Nucleus accumbens (tissue), 56 donors: ENCODE measurements at regions not wholly inside any gene's neighbourhood (a gene's known extent, or its start where the extent isn't known, plus 50 kb on each side); places are given as distances from the start of the nearest gene placed in this dataset.
"Not testable (repeated sequence)": the region's sequence is repeated elsewhere in the genome, so short reads cannot be mapped to it uniquely, and the experiment has no call there.

Source experiments
- DNase-seq, 56 donors: peaks; one replicate each; lab custom pipeline; 2025; lab: John Stamatoyannopoulos, UW

- DNase-seq = no peak
These were observed 118.7 kb downstream of the ZNF365 start for GRCh38 chr10:62492870-62493180.

- DNase-seq = no peak
These were observed 122.8 kb downstream of the ZNF365 start for GRCh38 chr10:62496925-62497324.

- DNase-seq = no peak
These were observed 124.1 kb downstream of the ZNF365 start for GRCh38 chr10:62498271-62498670.

- not testable (repeated sequence) for DNase-seq
These were observed 125.9 kb downstream of the ZNF365 start for GRCh38 chr10:62500116-62500515.

GRCh38 chr10:62501547-62501946, 127.4 kb downstream of the ZNF365 start:
- DNase-seq = no peak

- DNase-seq = no peak
These were observed 128.9 kb downstream of the ZNF365 start for GRCh38 chr10:62502995-62503613.

- no peak for DNase-seq
These were observed 129.7 kb downstream of the ZNF365 start for GRCh38 chr10:62503872-62504271.

- no peak for DNase-seq
These were observed 132.2 kb downstream of the ZNF365 start for GRCh38 chr10:62506371-62506770.

- no peak for DNase-seq
These were observed 137.1 kb downstream of the ZNF365 start for GRCh38 chr10:62511238-62511637.

- DNase-seq = no peak
These were observed 137.5 kb downstream of the ZNF365 start for GRCh38 chr10:62511656-62512055.

GRCh38 chr10:62512732-62513475, 138.7 kb downstream of the ZNF365 start:
- no peak for DNase-seq

GRCh38 chr10:62514079-62514693, 140.0 kb downstream of the ZNF365 start:
- DNase-seq = no peak

- DNase-seq = no peak
These were observed 143.1 kb downstream of the ZNF365 start for GRCh38 chr10:62517252-62517651.

- DNase-seq = no peak
These were observed 153.1 kb downstream of the ZNF365 start for GRCh38 chr10:62527019-62527827.

- no peak for DNase-seq
These were observed 154.3 kb downstream of the ZNF365 start for GRCh38 chr10:62528441-62528840.

- no peak for DNase-seq
These were observed 155.2 kb downstream of the ZNF365 start for GRCh38 chr10:62529396-62529795.

GRCh38 chr10:62534031-62534430, 159.9 kb downstream of the ZNF365 start:
- no peak for DNase-seq

- no peak for DNase-seq
These were observed 164.4 kb downstream of the ZNF365 start for GRCh38 chr10:62538606-62539005.

- DNase-seq = no peak
These were observed 166.2 kb downstream of the ZNF365 start for GRCh38 chr10:62540389-62540788.

GRCh38 chr10:62541811-62542210, 167.6 kb downstream of the ZNF365 start:
- DNase-seq = peak in 1 of 56 donors; percentile 1
